GM23338 (cell line): ENCODE measurements at regions not wholly inside any gene's neighbourhood (a gene's known extent, or its start where the extent isn't known, plus 50 kb on each side); places are given as distances from the start of the nearest gene placed in this dataset.

Experiments used
- ATAC-seq: fragments of 200-7000 bp; cut with Tn5 transposase; 3 replicates; pipeline ENCODE4 v1.9.1; 2020
- DNase-seq: peaks from one replicate; pipeline ENCODE4 v3.0.0-alpha.2; 2015; ENCODE audit warnings: low spot score
- H2AFZ ChIP-seq: fragments of 200-600 bp; sonication (generic); 2 replicates; pipeline ENCODE4 v1.8.0; 2016; ENCODE audit warnings: antibody characterized with exemption, mild to moderate bottlenecking, moderate library complexity
- H3F3A ChIP-seq: fragments of 200-600 bp; sonication (generic); replicated peaks from 2 replicates; pipeline ENCODE4 v1.8.0; 2017; ENCODE audit warnings: antibody characterized with exemption, mixed run types, low read depth
- H3K27ac ChIP-seq: fragments of 200-600 bp; sonication (generic); 2 replicates; pipeline ENCODE4 v1.6.1; 2016; ENCODE audit warnings: low read depth
- H3K27me3 ChIP-seq: fragments of 200-600 bp; sonication (generic); 2 replicates; pipeline ENCODE4 v1.8.0; 2016; ENCODE audit warnings: mild to moderate bottlenecking, mixed run types, moderate library complexity; ENCODE audit not compliant: insufficient read depth
- H3K36me3 ChIP-seq: fragments of 200-600 bp; sonication (generic); 2 replicates; pipeline ENCODE4 v1.8.0; 2016; ENCODE audit warnings: mild to moderate bottlenecking; ENCODE audit not compliant: insufficient read depth
- H3K4me1 ChIP-seq: fragments of 200-600 bp; sonication (generic); 2 replicates; pipeline ENCODE4 v1.8.0; 2016; ENCODE audit warnings: mild to moderate bottlenecking, moderate library complexity; ENCODE audit not compliant: insufficient read depth
- H3K4me2 ChIP-seq: fragments of 200-600 bp; sonication (generic); 2 replicates; pipeline ENCODE4 v1.7.1; 2017; ENCODE audit warnings: mixed run types
- H3K4me3 ChIP-seq: fragments of 200-600 bp; sonication (generic); 2 replicates; pipeline ENCODE4 v1.6.1; 2016; ENCODE audit warnings: mixed run types
- H3K79me2 ChIP-seq: fragments of 200-600 bp; sonication (generic); replicated peaks from 2 replicates; pipeline ENCODE4 v1.8.0; 2017; ENCODE audit warnings: mild to moderate bottlenecking; ENCODE audit not compliant: insufficient read depth
- H3K9me2 ChIP-seq: fragments of 200-600 bp; sonication (generic); 2 replicates; pipeline ENCODE4 v1.8.0; 2017; ENCODE audit not compliant: insufficient read depth
- H4K20me1 ChIP-seq: fragments of 200-600 bp; sonication (generic); replicated peaks from 2 replicates; pipeline ENCODE4 v1.8.0; 2017; ENCODE audit warnings: mild to moderate bottlenecking; ENCODE audit not compliant: insufficient read depth
- H3K27ac Mint-ChIP-seq: 2 replicates; pipeline ENCODE4 v1.8.0; 2020; ENCODE audit warnings: inconsistent platforms, mild to moderate bottlenecking, moderate library complexity, mixed read lengths
- H3K27me3 Mint-ChIP-seq: 3 replicates; pipeline ENCODE4 v1.8.0; 2022; ENCODE audit warnings: low read depth, mild to moderate bottlenecking, moderate library complexity, mixed read lengths, inconsistent platforms; ENCODE audit not compliant: insufficient read depth, poor library complexity
- H3K36me3 Mint-ChIP-seq: 3 replicates; pipeline ENCODE4 v1.8.0; 2021; ENCODE audit warnings: low read depth, mild to moderate bottlenecking, inconsistent platforms, moderate library complexity, mixed read lengths
- H3K4me1 Mint-ChIP-seq: 3 replicates; pipeline ENCODE4 v1.8.0; 2020; ENCODE audit warnings: mild to moderate bottlenecking, inconsistent platforms, mixed read lengths
- H3K4me3 Mint-ChIP-seq: 3 replicates; pipeline ENCODE4 v1.8.0; 2021; ENCODE audit warnings: moderate library complexity, mild to moderate bottlenecking, inconsistent platforms, mixed read lengths
- H3K9me3 Mint-ChIP-seq: 3 replicates; pipeline ENCODE4 v1.8.0; 2020; ENCODE audit warnings: moderate library complexity, mild to moderate bottlenecking, inconsistent platforms, mixed read lengths
- CREB1 ChIP-seq: fragments of 250-450 bp; sonication (Bioruptor Pico); IDR thresholded peaks from 2 replicates; pipeline ENCODE4 v1.5.0; 2020; ENCODE audit warnings: low read depth, mild to moderate bottlenecking, moderate library complexity
- EZH2phosphoT487 ChIP-seq: fragments of 200-600 bp; sonication (generic); IDR thresholded peaks from one replicate; pipeline ENCODE4 v1.8.1; 2018; ENCODE audit warnings: antibody characterized with exemption; ENCODE audit not compliant: unreplicated experiment
- JUNB ChIP-seq: IDR thresholded peaks from one replicate; pipeline ENCODE4 v1.6.1; 2016; ENCODE audit warnings: antibody characterized with exemption; ENCODE audit not compliant: unreplicated experiment
- NANOG ChIP-seq: IDR thresholded peaks from 2 replicates; pipeline ENCODE4 v1.6.1; 2016; ENCODE audit warnings: antibody characterized with exemption, borderline replicate concordance
- POLR2AphosphoS5 ChIP-seq: IDR thresholded peaks from 2 replicates; pipeline ENCODE4 v1.6.1; 2016; ENCODE audit warnings: antibody characterized with exemption, low read depth
- STAT1 ChIP-seq: IDR thresholded peaks from one replicate; pipeline ENCODE4 v1.6.1; 2016; ENCODE audit warnings: antibody characterized with exemption; ENCODE audit not compliant: unreplicated experiment
- ZNF331 ChIP-seq: fragments of 250-450 bp; sonication (Bioruptor Pico); IDR thresholded peaks from 2 replicates; pipeline ENCODE4 v1.5.0; 2020; ENCODE audit warnings: low read depth, mild to moderate bottlenecking, moderate library complexity
- TF ChIP-seq, protein P1 (sequence below): fragments of 250-450 bp; sonication (Bioruptor Pico); IDR thresholded peaks from 2 replicates; pipeline ENCODE4 v1.5.0; 2020; ENCODE audit warnings: mild to moderate bottlenecking, moderate library complexity
- TF ChIP-seq, protein P2 (sequence below), 2 experiments: fragments of 200-600 bp in 1 of 2; sonication (generic) in 1 of 2; conservative IDR thresholded peaks; 2 replicates each; pipeline versions ENCODE4 v1.5.1 to v1.6.1; 2016 to 2017; ENCODE audit warnings: antibody characterized with exemption in 2 of 2, low read depth in 2 of 2, mild to moderate bottlenecking in 2 of 2, moderate library complexity in 1 of 2
- TF ChIP-seq, protein P3 (sequence below): IDR thresholded peaks from 2 replicates; pipeline ENCODE4 v1.6.1; 2016; ENCODE audit warnings: antibody characterized with exemption

- TF ChIP-seq, protein P1, sequence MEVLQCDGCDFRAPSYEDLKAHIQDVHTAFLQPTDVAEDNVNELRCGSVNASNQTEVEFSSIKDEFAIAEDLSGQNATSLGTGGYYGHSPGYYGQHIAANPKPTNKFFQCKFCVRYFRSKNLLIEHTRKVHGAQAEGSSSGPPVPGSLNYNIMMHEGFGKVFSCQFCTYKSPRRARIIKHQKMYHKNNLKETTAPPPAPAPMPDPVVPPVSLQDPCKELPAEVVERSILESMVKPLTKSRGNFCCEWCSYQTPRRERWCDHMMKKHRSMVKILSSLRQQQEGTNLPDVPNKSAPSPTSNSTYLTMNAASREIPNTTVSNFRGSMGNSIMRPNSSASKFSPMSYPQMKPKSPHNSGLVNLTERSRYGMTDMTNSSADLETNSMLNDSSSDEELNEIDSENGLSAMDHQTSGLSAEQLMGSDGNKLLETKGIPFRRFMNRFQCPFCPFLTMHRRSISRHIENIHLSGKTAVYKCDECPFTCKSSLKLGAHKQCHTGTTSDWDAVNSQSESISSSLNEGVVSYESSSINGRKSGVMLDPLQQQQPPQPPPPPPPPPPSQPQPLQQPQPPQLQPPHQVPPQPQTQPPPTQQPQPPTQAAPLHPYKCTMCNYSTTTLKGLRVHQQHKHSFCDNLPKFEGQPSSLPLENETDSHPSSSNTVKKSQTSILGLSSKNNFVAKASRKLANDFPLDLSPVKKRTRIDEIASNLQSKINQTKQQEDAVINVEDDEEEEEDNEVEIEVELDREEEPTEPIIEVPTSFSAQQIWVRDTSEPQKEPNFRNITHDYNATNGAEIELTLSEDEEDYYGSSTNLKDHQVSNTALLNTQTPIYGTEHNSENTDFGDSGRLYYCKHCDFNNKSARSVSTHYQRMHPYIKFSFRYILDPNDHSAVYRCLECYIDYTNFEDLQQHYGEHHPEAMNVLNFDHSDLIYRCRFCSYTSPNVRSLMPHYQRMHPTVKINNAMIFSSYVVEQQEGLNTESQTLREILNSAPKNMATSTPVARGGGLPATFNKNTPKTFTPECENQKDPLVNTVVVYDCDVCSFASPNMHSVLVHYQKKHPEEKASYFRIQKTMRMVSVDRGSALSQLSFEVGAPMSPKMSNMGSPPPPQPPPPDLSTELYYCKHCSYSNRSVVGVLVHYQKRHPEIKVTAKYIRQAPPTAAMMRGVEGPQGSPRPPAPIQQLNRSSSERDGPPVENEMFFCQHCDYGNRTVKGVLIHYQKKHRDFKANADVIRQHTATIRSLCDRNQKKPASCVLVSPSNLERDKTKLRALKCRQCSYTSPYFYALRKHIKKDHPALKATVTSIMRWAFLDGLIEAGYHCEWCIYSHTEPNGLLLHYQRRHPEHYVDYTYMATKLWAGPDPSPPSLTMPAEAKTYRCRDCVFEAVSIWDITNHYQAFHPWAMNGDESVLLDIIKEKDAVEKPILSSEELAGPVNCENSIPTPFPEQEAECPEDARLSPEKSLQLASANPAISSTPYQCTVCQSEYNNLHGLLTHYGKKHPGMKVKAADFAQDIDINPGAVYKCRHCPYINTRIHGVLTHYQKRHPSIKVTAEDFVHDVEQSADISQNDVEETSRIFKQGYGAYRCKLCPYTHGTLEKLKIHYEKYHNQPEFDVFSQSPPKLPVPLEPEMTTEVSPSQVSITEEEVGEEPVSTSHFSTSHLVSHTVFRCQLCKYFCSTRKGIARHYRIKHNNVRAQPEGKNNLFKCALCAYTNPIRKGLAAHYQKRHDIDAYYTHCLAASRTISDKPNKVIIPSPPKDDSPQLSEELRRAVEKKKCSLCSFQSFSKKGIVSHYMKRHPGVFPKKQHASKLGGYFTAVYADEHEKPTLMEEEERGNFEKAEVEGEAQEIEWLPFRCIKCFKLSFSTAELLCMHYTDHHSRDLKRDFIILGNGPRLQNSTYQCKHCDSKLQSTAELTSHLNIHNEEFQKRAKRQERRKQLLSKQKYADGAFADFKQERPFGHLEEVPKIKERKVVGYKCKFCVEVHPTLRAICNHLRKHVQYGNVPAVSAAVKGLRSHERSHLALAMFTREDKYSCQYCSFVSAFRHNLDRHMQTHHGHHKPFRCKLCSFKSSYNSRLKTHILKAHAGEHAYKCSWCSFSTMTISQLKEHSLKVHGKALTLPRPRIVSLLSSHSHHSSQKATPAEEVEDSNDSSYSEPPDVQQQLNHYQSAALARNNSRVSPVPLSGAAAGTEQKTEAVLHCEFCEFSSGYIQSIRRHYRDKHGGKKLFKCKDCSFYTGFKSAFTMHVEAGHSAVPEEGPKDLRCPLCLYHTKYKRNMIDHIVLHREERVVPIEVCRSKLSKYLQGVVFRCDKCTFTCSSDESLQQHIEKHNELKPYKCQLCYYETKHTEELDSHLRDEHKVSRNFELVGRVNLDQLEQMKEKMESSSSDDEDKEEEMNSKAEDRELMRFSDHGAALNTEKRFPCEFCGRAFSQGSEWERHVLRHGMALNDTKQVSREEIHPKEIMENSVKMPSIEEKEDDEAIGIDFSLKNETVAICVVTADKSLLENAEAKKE (CRISPR knock-in tag) = no peak
- TF ChIP-seq POLR2AphosphoS5 (no peak), JUNB (no peak)
- TF ChIP-seq, protein P2, sequence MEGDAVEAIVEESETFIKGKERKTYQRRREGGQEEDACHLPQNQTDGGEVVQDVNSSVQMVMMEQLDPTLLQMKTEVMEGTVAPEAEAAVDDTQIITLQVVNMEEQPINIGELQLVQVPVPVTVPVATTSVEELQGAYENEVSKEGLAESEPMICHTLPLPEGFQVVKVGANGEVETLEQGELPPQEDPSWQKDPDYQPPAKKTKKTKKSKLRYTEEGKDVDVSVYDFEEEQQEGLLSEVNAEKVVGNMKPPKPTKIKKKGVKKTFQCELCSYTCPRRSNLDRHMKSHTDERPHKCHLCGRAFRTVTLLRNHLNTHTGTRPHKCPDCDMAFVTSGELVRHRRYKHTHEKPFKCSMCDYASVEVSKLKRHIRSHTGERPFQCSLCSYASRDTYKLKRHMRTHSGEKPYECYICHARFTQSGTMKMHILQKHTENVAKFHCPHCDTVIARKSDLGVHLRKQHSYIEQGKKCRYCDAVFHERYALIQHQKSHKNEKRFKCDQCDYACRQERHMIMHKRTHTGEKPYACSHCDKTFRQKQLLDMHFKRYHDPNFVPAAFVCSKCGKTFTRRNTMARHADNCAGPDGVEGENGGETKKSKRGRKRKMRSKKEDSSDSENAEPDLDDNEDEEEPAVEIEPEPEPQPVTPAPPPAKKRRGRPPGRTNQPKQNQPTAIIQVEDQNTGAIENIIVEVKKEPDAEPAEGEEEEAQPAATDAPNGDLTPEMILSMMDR (conservative IDR thresholded peaks at IDR 0.05; ENCODE audit: low read depth in 2 of 2) = no peak
Measured at GRCh38 chr2:6656633-6657032, 209.1 kb downstream of the CMPK2 start (continued).

DNA sequence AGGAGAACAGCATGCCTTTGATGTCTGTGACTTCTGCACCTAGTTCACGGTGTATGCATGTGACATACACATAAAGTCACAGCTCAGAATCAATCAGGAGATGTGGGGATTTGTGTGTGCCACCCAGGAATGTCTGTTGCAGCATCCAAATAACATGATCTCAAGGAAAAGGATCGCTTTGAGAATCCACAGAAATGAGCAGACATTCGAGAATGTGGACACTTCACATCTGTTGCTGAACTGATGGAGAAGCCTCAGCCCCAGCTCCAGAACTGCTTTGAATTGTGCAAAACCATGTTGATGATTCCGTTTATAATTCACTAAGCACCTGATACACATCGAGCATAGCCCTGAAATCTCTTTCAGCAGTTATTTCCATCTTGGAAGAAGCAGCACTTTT lies 208.6 kb downstream of the CMPK2 start:
- Mint-ChIP-seq H3K27ac (no peak overlapping the region), H3K4me1 (no peaks in the 10 kb centered on the region; the same call in 2 of the 3 replicates), H3K4me3 (no peak overlapping the region), H3K9me3 (peaks cover 42% of the 10 kb centered on the region), H3K36me3 (peaks cover 2% of the 10 kb centered on the region; the same call in 1 of the 3 replicates), H3K27me3 (no peaks in the 10 kb centered on the region)
- DNase-seq (no peak), ATAC-seq (no peak)
- Histone ChIP-seq H3K27me3 (no peaks in the 10 kb centered on the region), H3K9me2 (no peaks in the 10 kb centered on the region), H3F3A (no peaks in the 10 kb centered on the region), H3K4me2 (no peak overlapping the region), H3K4me3 (no peak overlapping the region), H3K36me3 (no peaks in the 10 kb centered on the region), H4K20me1 (no peaks in the 10 kb centered on the region), H2AFZ (no peak overlapping the region), H3K4me1 (peaks cover 3% of the 10 kb centered on the region; the same call in 1 of the 2 replicates), H3K27ac (no peak overlapping the region), H3K79me2 (no peaks in the 10 kb centered on the region)
- TF ChIP-seq EZH2phosphoT487 (no peak), JUNB (no peak), NANOG (no peak), ZNF331 (CRISPR knock-in tag) (no peak), CREB1 (no peak), POLR2AphosphoS5 (no peak), STAT1 (no peak)
- TF ChIP-seq, protein P3, sequence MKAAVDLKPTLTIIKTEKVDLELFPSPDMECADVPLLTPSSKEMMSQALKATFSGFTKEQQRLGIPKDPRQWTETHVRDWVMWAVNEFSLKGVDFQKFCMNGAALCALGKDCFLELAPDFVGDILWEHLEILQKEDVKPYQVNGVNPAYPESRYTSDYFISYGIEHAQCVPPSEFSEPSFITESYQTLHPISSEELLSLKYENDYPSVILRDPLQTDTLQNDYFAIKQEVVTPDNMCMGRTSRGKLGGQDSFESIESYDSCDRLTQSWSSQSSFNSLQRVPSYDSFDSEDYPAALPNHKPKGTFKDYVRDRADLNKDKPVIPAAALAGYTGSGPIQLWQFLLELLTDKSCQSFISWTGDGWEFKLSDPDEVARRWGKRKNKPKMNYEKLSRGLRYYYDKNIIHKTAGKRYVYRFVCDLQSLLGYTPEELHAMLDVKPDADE = no peak
- TF ChIP-seq, protein P2 (conservative IDR thresholded peaks at IDR 0.05; ENCODE audit: low read depth in 2 of 2) = no peak
